ENCODE measurements at regions not wholly inside any gene's neighbourhood (a gene's known extent, or its start where the extent isn't known, plus 50 kb on each side); places are given as distances from the start of the nearest gene placed in this dataset.

DNA sequence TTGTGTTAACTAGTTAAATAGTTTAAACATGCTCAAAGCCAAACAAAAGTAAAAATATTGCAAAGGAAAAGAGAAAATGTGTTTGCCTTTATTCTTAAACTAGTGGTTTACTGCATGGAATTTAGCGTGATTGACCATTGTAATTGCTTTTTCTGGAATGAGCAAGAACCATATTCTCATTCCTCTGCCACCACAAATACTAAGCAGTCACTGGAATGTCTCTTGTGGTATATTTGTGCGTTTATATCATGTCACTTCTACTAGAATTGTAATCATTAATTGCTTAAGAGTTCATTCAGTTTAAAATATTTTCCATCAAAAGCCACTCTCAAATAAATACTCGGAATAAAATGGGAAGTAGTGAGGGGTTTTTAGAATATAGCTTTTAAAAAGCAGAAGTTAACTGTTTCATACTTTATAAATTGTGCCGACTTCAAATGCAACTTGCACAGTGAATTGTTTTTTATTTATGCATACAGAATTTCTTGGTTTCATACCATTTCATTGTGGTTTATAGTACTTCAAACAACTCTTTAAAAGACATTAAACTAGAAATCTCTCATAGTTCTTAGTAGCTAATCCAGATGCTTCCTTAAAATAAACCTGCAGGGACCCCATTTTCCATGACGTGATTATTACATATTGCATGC, 288.1 kb downstream of the EPHA4 start:
- Histone ChIP-seq H2AK5ac (ENCODE audit: low read length, severe bottlenecking) (no peak overlapping the region), H3K27me3 (ENCODE audit: control insufficient read depth in 1 of 2, insufficient read depth in 1 of 2, low read length in 2 of 2) (no peaks in the 10 kb centered on the region), H3K9me3 (ENCODE audit: control insufficient read depth, low read length) (no peaks in the 10 kb centered on the region), H3K4me1 (ENCODE audit: control insufficient read depth, insufficient read depth, low read depth, low read length) (no peaks in the 10 kb centered on the region), H3K79me1 (replicated peaks; ENCODE audit: low read length, poor library complexity, severe bottlenecking) (no peaks in the 10 kb centered on the region), H2AFZ (ENCODE audit: low read depth, low read length) (no peak overlapping the region), H2BK5ac (ENCODE audit: low read depth, low read length, poor library complexity, severe bottlenecking) (no peak overlapping the region), H3K4me2 (ENCODE audit: low read length, poor library complexity, severe bottlenecking) (no peak overlapping the region), H3K23ac (ENCODE audit: low read length in 2 of 2) (no peak overlapping the region), H2BK120ac (ENCODE audit: low read depth, low read length) (no peak overlapping the region), H3K4me3 (ENCODE audit: insufficient read depth in 1 of 2, low read depth in 1 of 2, low read length in 2 of 2) (no peak overlapping the region), H3K9ac (ENCODE audit: low read length) (no peak overlapping the region), H4K91ac (ENCODE audit: low read length) (no peak overlapping the region), H2BK12ac (ENCODE audit: low read length in 2 of 2) (no peak overlapping the region), H3K36me3 (ENCODE audit: control insufficient read depth in 1 of 2, insufficient read depth in 2 of 2, low read depth in 1 of 2, low read length in 2 of 2) (no peaks in the 10 kb centered on the region), H2BK15ac (ENCODE audit: low read depth, poor library complexity, severe bottlenecking) (no peak overlapping the region), H3K14ac (ENCODE audit: low read length in 2 of 2) (no peak overlapping the region), H3K27ac (ENCODE audit: low read length, poor library complexity, severe bottlenecking) (peak overlapping the region; percentile 91), H3K4ac (ENCODE audit: low read depth in 1 of 2, low read length in 2 of 2) (no peak overlapping the region), H4K8ac (ENCODE audit: low read length) (no peak overlapping the region), H3K18ac (ENCODE audit: low read depth in 1 of 2, low read length in 2 of 2) (no peak overlapping the region)
- 81% methylated on average over 1 of the region's 5 CpGs for WGBS
- DNase-seq, result peak; percentile 73

DNA sequence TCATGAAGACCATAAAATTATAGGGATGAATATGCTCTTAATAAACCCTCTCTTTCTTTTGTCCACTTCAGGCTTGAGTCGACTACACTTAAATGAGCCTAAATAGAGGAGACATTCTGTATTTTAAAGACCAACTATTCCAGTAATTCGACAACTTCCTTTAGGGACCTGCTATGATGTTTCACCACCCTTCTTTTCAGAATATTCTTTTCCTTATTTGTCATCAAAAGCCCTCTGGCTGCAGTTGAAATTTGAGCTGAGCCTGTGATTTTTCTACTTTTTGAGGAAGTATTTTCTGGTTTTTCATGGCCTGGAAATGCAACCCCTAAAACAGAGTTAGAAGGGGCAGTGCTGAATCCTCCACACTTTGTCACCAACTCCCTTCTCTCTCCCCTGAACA, 287.0 kb downstream of the EPHA4 start:
- Histone ChIP-seq H2BK120ac (ENCODE audit: low read depth, low read length) (no peak overlapping the region), H2BK5ac (ENCODE audit: low read depth, low read length, poor library complexity, severe bottlenecking) (peak overlapping the region; percentile 9), H4K91ac (ENCODE audit: low read length) (no peak overlapping the region), H3K4ac (ENCODE audit: low read depth in 1 of 2, low read length in 2 of 2) (no peak overlapping the region), H3K27ac (ENCODE audit: low read length, poor library complexity, severe bottlenecking) (peak overlapping the region; percentile 99), H2BK12ac (ENCODE audit: low read length in 2 of 2) (no peak overlapping the region), H3K9me3 (ENCODE audit: control insufficient read depth, low read length) (no peaks in the 10 kb centered on the region), H3K36me3 (ENCODE audit: control insufficient read depth in 1 of 2, insufficient read depth in 2 of 2, low read depth in 1 of 2, low read length in 2 of 2) (no peaks in the 10 kb centered on the region), H2AK5ac (ENCODE audit: low read length, severe bottlenecking) (no peak overlapping the region), H2AFZ (ENCODE audit: low read depth, low read length) (no peak overlapping the region), H3K79me1 (replicated peaks; ENCODE audit: low read length, poor library complexity, severe bottlenecking) (no peaks in the 10 kb centered on the region), H3K18ac (ENCODE audit: low read depth in 1 of 2, low read length in 2 of 2) (no peak overlapping the region), H3K4me2 (ENCODE audit: low read length, poor library complexity, severe bottlenecking) (no peak overlapping the region), H3K27me3 (ENCODE audit: control insufficient read depth in 1 of 2, insufficient read depth in 1 of 2, low read length in 2 of 2) (no peaks in the 10 kb centered on the region), H3K4me3 (ENCODE audit: insufficient read depth in 1 of 2, low read depth in 1 of 2, low read length in 2 of 2) (no peak overlapping the region), H2BK15ac (ENCODE audit: low read depth, poor library complexity, severe bottlenecking) (no peak overlapping the region), H3K4me1 (ENCODE audit: control insufficient read depth, insufficient read depth, low read depth, low read length) (no peaks in the 10 kb centered on the region), H3K9ac (ENCODE audit: low read length) (no peak overlapping the region), H4K8ac (ENCODE audit: low read length) (no peak overlapping the region), H3K23ac (ENCODE audit: low read length in 2 of 2) (no peak overlapping the region), H3K14ac (ENCODE audit: low read length in 2 of 2) (no peak overlapping the region)
- WGBS, result 78% methylated on average over 2 of the region's 2 CpGs
- no peak for DNase-seq

DNA sequence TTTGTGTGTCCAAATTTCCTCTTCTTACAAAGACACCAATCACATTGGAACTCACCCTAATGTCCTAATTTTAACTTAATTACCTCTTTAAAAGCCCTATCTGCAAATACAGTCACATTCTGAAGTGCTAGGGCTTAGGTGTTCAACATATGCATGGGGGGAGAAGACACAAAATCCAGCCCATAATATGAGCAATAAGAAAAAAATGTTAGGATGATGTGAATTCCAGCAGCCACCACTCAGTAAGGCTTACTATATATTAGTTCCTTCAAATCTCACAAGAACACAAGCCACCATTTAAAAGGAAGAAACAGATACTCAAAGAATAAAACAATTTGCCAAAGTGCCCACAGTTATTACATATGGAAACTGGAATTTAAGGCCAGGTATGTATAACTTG, 285.7 kb downstream of the EPHA4 start:
- Histone ChIP-seq H2BK12ac (ENCODE audit: low read length in 2 of 2) (no peak overlapping the region), H3K9me3 (ENCODE audit: control insufficient read depth, low read length) (no peaks in the 10 kb centered on the region), H3K4me1 (ENCODE audit: control insufficient read depth, insufficient read depth, low read depth, low read length) (no peaks in the 10 kb centered on the region), H2BK120ac (ENCODE audit: low read depth, low read length) (no peak overlapping the region), H3K4me3 (ENCODE audit: insufficient read depth in 1 of 2, low read depth in 1 of 2, low read length in 2 of 2) (no peak overlapping the region), H3K79me1 (replicated peaks; ENCODE audit: low read length, poor library complexity, severe bottlenecking) (no peaks in the 10 kb centered on the region), H3K4ac (ENCODE audit: low read depth in 1 of 2, low read length in 2 of 2) (no peak overlapping the region), H2AK5ac (ENCODE audit: low read length, severe bottlenecking) (peak overlapping the region; percentile 60), H2AFZ (ENCODE audit: low read depth, low read length) (no peak overlapping the region), H3K9ac (ENCODE audit: low read length) (no peak overlapping the region), H3K23ac (ENCODE audit: low read length in 2 of 2) (no peak overlapping the region), H3K14ac (ENCODE audit: low read length in 2 of 2) (no peak overlapping the region), H2BK5ac (ENCODE audit: low read depth, low read length, poor library complexity, severe bottlenecking) (no peak overlapping the region), H2BK15ac (ENCODE audit: low read depth, poor library complexity, severe bottlenecking) (no peak overlapping the region), H3K18ac (ENCODE audit: low read depth in 1 of 2, low read length in 2 of 2) (no peak overlapping the region), H3K4me2 (ENCODE audit: low read length, poor library complexity, severe bottlenecking) (no peak overlapping the region), H3K27ac (ENCODE audit: low read length, poor library complexity, severe bottlenecking) (peak overlapping the region; percentile 41), H3K27me3 (ENCODE audit: control insufficient read depth in 1 of 2, insufficient read depth in 1 of 2, low read length in 2 of 2) (no peaks in the 10 kb centered on the region), H4K91ac (ENCODE audit: low read length) (no peak overlapping the region), H3K36me3 (ENCODE audit: control insufficient read depth in 1 of 2, insufficient read depth in 2 of 2, low read depth in 1 of 2, low read length in 2 of 2) (no peaks in the 10 kb centered on the region), H4K8ac (ENCODE audit: low read length) (no peak overlapping the region)
- no peak for DNase-seq

DNA sequence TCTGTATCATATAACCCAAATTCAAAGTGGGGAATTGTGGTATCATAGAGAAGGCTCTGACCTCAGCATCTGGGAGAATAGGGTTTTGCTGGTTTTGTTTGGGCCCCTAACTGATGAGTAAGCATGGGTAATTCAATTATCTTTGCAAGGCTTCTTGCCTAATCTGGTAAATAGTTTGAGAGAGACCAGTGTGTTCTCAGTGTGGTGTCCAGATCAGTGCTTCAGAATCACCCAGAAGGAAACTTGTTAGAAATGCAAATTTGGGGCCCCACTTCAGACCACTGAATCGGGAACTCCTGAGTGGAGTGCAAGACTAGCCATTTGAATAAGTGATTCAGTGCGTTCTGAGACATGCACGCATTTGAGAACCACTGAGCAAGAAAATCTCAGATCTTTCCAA, 282.7 kb downstream of the EPHA4 start:
- no peak overlapping the region for H2BK120ac ChIP-seq (ENCODE audit: low read depth, low read length)
- no peak overlapping the region for H2BK5ac ChIP-seq (ENCODE audit: low read depth, low read length, poor library complexity, severe bottlenecking)
- peak; percentile 30 for DNase-seq
- H3K18ac ChIP-seq (ENCODE audit: low read depth in 1 of 2, low read length in 2 of 2), result no peak overlapping the region
- no peaks in the 10 kb centered on the region for H3K4me1 ChIP-seq (ENCODE audit: control insufficient read depth, insufficient read depth, low read depth, low read length)
- no peak overlapping the region for H3K9ac ChIP-seq (ENCODE audit: low read length)
- no peak overlapping the region for H2BK12ac ChIP-seq (ENCODE audit: low read length in 2 of 2)
- H3K4ac ChIP-seq (ENCODE audit: low read depth in 1 of 2, low read length in 2 of 2), result no peak overlapping the region
- H4K91ac ChIP-seq (ENCODE audit: low read length), result no peak overlapping the region
- no peaks in the 10 kb centered on the region for H3K27me3 ChIP-seq (ENCODE audit: control insufficient read depth in 1 of 2, insufficient read depth in 1 of 2, low read length in 2 of 2)
- no peak overlapping the region for H3K4me3 ChIP-seq (ENCODE audit: insufficient read depth in 1 of 2, low read depth in 1 of 2, low read length in 2 of 2)
- H3K23ac ChIP-seq (ENCODE audit: low read length in 2 of 2), result no peak overlapping the region
- H3K27ac ChIP-seq (ENCODE audit: low read length, poor library complexity, severe bottlenecking), result no peak overlapping the region
- no peak overlapping the region for H3K4me2 ChIP-seq (ENCODE audit: low read length, poor library complexity, severe bottlenecking)
- no peaks in the 10 kb centered on the region for H3K9me3 ChIP-seq (ENCODE audit: control insufficient read depth, low read length)
- H4K8ac ChIP-seq (ENCODE audit: low read length), result no peak overlapping the region
- no peak overlapping the region for H2AK5ac ChIP-seq (ENCODE audit: low read length, severe bottlenecking)
- H2AFZ ChIP-seq (ENCODE audit: low read depth, low read length), result no peak overlapping the region
- no peaks in the 10 kb centered on the region for H3K36me3 ChIP-seq (ENCODE audit: control insufficient read depth in 1 of 2, insufficient read depth in 2 of 2, low read depth in 1 of 2, low read length in 2 of 2)
- no peak overlapping the region for H2BK15ac ChIP-seq (ENCODE audit: low read depth, poor library complexity, severe bottlenecking)
- no peaks in the 10 kb centered on the region for H3K79me1 ChIP-seq (replicated peaks; ENCODE audit: low read length, poor library complexity, severe bottlenecking)
- no peak overlapping the region for H3K14ac ChIP-seq (ENCODE audit: low read length in 2 of 2)
- WGBS, result 72% methylated on average over 3 of the region's 3 CpGs

All from mesenchymal stem cell (in vitro differentiated cells and primary cell).